ENCODE measurements at regions not wholly inside any gene's neighbourhood (a gene's known extent, or its start where the extent isn't known, plus 50 kb on each side); places are given as distances from the start of the nearest gene placed in this dataset.

GRCh38 chr15:47640901-47641300 is 76.4 kb upstream of the SEMA6D start (continued):
- TF ChIP-seq CTCF (IDR thresholded peaks at IDR 0.05; ENCODE audit: low read depth, low read length, missing input control) = no peak
- no peak for TF ChIP-seq MAX (IDR thresholded peaks at IDR 0.05)
- no peak for TF ChIP-seq RXRA (IDR thresholded peaks at IDR 0.05)
- no peak for TF ChIP-seq YY1 (IDR thresholded peaks at IDR 0.05)
- no peak for TF ChIP-seq HNF4A (conservative IDR thresholded peaks at IDR 0.05)
- TF ChIP-seq FOXA1 (IDR thresholded peaks at IDR 0.05) = no peak
- TF ChIP-seq GABPA (IDR thresholded peaks at IDR 0.05 in 1 of 2, conservative IDR thresholded peaks at IDR 0.05 in 1 of 2) = no peak
- TF ChIP-seq SP1 (IDR thresholded peaks at IDR 0.05) = no peak

- Histone ChIP-seq H3K4me1 (ENCODE audit: control insufficient read depth in 4 of 4, insufficient read depth in 4 of 4, low read length in 3 of 4) (no peaks in the 10 kb centered on the region), H3K9me3 (ENCODE audit: control insufficient read depth in 4 of 4, low read length in 3 of 4) (no peaks in the 10 kb centered on the region), H3K9ac (ENCODE audit: low read depth in 1 of 2, low read length in 2 of 2) (no peak overlapping the region), H3K27ac (ENCODE audit: low read depth in 1 of 2, low read length in 2 of 2) (no peak overlapping the region), H3K27me3 (ENCODE audit: control insufficient read depth in 4 of 4, insufficient read depth in 4 of 4, low read length in 3 of 4) (no peaks in the 10 kb centered on the region), H3K36me3 (ENCODE audit: control insufficient read depth in 4 of 4, insufficient read depth in 3 of 4, low read depth in 1 of 4, low read length in 3 of 4) (no peaks in the 10 kb centered on the region), H3K4me3 (ENCODE audit: low read depth in 1 of 3, low read length in 3 of 3) (no peak overlapping the region)
- DNase-seq (ENCODE audit: low spot score) = no peak
- no peak for TF ChIP-seq HNF4A (conservative IDR thresholded peaks at IDR 0.05)
- no peak for TF ChIP-seq FOXA1 (IDR thresholded peaks at IDR 0.05)
- TF ChIP-seq ATF3 (IDR thresholded peaks at IDR 0.05) = no peak
- no peak for TF ChIP-seq ZBTB33 (IDR thresholded peaks at IDR 0.05)
- TF ChIP-seq RAD21 (IDR thresholded peaks at IDR 0.05) = no peak
- WGBS = 82% methylated on average over 3 of the region's 3 CpGs
Measured at GRCh38 chr15:47644722-47645121, 72.6 kb upstream of the SEMA6D start.

GRCh38 chr15:47650564-47650963 is 66.7 kb upstream of the SEMA6D start:
- 66% methylated on average over 3 of the region's 3 CpGs for WGBS
- Histone ChIP-seq H3K4me3 (ENCODE audit: low read depth in 1 of 3, low read length in 3 of 3) (no peak overlapping the region), H3K9ac (ENCODE audit: low read depth in 1 of 2, low read length in 2 of 2) (no peak overlapping the region), H3K4me1 (ENCODE audit: control insufficient read depth in 4 of 4, insufficient read depth in 4 of 4, low read length in 3 of 4) (no peaks in the 10 kb centered on the region), H3K27me3 (ENCODE audit: control insufficient read depth in 4 of 4, insufficient read depth in 4 of 4, low read length in 3 of 4) (no peaks in the 10 kb centered on the region), H3K9me3 (ENCODE audit: control insufficient read depth in 4 of 4, low read length in 3 of 4) (no peaks in the 10 kb centered on the region), H3K27ac (ENCODE audit: low read depth in 1 of 2, low read length in 2 of 2) (no peak overlapping the region), H3K36me3 (ENCODE audit: control insufficient read depth in 4 of 4, insufficient read depth in 3 of 4, low read depth in 1 of 4, low read length in 3 of 4) (no peaks in the 10 kb centered on the region)
- no peak for TF ChIP-seq HNF4G (IDR thresholded peaks at IDR 0.05)
- TF ChIP-seq EGR1 (IDR thresholded peaks at IDR 0.05; ENCODE audit: low read depth in 2 of 2) = no peak
- TF ChIP-seq HNF4A (conservative IDR thresholded peaks at IDR 0.05) = no peak
- no peak for TF ChIP-seq ATF3 (IDR thresholded peaks at IDR 0.05)
- TF ChIP-seq FOXA2 (IDR thresholded peaks at IDR 0.05) = no peak
- DNase-seq (ENCODE audit: low spot score) = no peak
